K562 (cell line): ENCODE measurements at regions not wholly inside any gene's neighbourhood (a gene's known extent, or its start where the extent isn't known, plus 50 kb on each side); places are given as distances from the start of the nearest gene placed in this dataset.

ENCODE experiments used
- ATAC-seq: fragments of 200-7000 bp; cut with Tn5 transposase; 3 replicates; pipeline ENCODE4 v1.9.1; 2020; ENCODE audit warnings: moderate library complexity
- BruUV-seq: library from RNA; stranded (reverse); fragments of 400-500 nt; replicated peaks from 2 replicates; lab custom pipeline; 2021; lab: Mats Ljungman, UMichigan
- CTCF ChIA-PET: fragments of 300-600 bp; formaldehyde crosslinking; extraction: SDS; loops from one replicate; lab custom pipeline; 2021; ENCODE audit warnings: low intra/inter-chr PET ratio; lab: Yijun Ruan, JAX
- POLR2A ChIA-PET: fragments of 300-600, 350-650 bp; sonication (Branson Sonifier 250); formaldehyde crosslinking; extraction: SDS; loops from one replicate; lab custom pipeline; 2021; ENCODE audit warnings: antibody characterized with exemption, inconsistent platforms; lab: Yijun Ruan, JAX
- DNase-seq, 4 experiments: peaks; one replicate each; pipeline versions ENCODE4 v3.0.0 to v3.0.0-alpha.2; 2011 to 2018; ENCODE audit warnings: low spot score in 3 of 4, mixed read lengths in 3 of 4; ENCODE audit errors: extremely low read depth in 1 of 4
- FAIRE-seq: peaks from 2 replicates; lab custom pipeline; 2011; peaks lifted over from hg19 to GRCh38; lab: Jason Lieb, UNC
- H2AFZ ChIP-seq: 2 replicates; pipeline ENCODE4 v1.6.0; 2011; ENCODE audit warnings: low read depth, low read length, control low read depth, inconsistent platforms
- H3K27ac ChIP-seq: fragments of 200-600 bp; 3 replicates; pipeline ENCODE4 v1.8.0; 2011; ENCODE audit warnings: low read depth, mild to moderate bottlenecking, control low read depth, inconsistent platforms, low read length, moderate library complexity, mixed read lengths; ENCODE audit errors: extremely low read depth
- H3K27me3 ChIP-seq, 2 experiments: fragments of 300-600 bp in 1 of 2; 2 replicates in 1 of 2; 3 replicates in 1 of 2; pipeline versions ENCODE4 v1.6.0 to v1.8.0; 2011; ENCODE audit warnings: inconsistent platforms in 2 of 2, low read length in 2 of 2, mild to moderate bottlenecking in 1 of 2, mixed read lengths in 1 of 2, moderate library complexity in 1 of 2; ENCODE audit not compliant: control insufficient read depth in 2 of 2, insufficient read depth in 2 of 2
- H3K36me3 ChIP-seq: fragments of 300-600 bp; 3 replicates; pipeline ENCODE4 v1.8.0; 2011; ENCODE audit warnings: mild to moderate bottlenecking, low read length, inconsistent platforms; ENCODE audit not compliant: control insufficient read depth, insufficient read depth
- H3K4me1 ChIP-seq, 2 experiments: fragments of 200-600 bp in 1 of 2; replicated peaks in 1 of 2; 2 replicates in 1 of 2; 3 replicates in 1 of 2; pipeline versions ENCODE4 v1.5.1 to v1.8.0; 2011; ENCODE audit warnings: inconsistent platforms in 2 of 2, low read length in 2 of 2, mild to moderate bottlenecking in 1 of 2, mixed read lengths in 1 of 2, moderate library complexity in 1 of 2; ENCODE audit not compliant: control insufficient read depth in 2 of 2, insufficient read depth in 2 of 2
- H3K4me2 ChIP-seq: 2 replicates; pipeline ENCODE4 v1.6.1; 2011; ENCODE audit warnings: low read length, control low read depth, inconsistent platforms, mixed read lengths; ENCODE audit not compliant: insufficient read depth
- H3K4me3 ChIP-seq: fragments of 200-600 bp; sonication (generic), shearing (Covaris generic); 2 replicates; pipeline ENCODE4 v1.5.1; 2016; ENCODE audit warnings: control low read depth, inconsistent platforms
- H3K79me2 ChIP-seq: fragments of 200-600 bp; 3 replicates; pipeline ENCODE4 v1.8.0; 2011; ENCODE audit warnings: low read length, inconsistent platforms; ENCODE audit not compliant: control insufficient read depth, insufficient read depth
- H3K9ac ChIP-seq, 2 experiments: 2 replicates each; pipeline versions ENCODE4 v1.6.0 to v1.6.1; 2011; ENCODE audit warnings: low read depth in 2 of 2, low read length in 2 of 2, control low read depth in 1 of 2, inconsistent platforms in 1 of 2, mild to moderate bottlenecking in 1 of 2, mixed read lengths in 1 of 2; ENCODE audit not compliant: insufficient read depth in 1 of 2
- H3K9me1 ChIP-seq: one replicate; pipeline ENCODE4 v1.6.0; 2011; ENCODE audit warnings: inconsistent platforms, mild to moderate bottlenecking, low read length, moderate library complexity; ENCODE audit not compliant: control insufficient read depth, insufficient read depth
- H3K9me3 ChIP-seq: replicated peaks from 2 replicates; pipeline ENCODE4 v1.5.1; 2011; ENCODE audit warnings: low read depth, low read length, inconsistent platforms; ENCODE audit not compliant: control insufficient read depth, insufficient read depth
- H4K20me1 ChIP-seq: replicated peaks from 2 replicates; pipeline ENCODE4 v1.6.1; 2011; ENCODE audit warnings: low read length, inconsistent platforms, mixed read lengths; ENCODE audit not compliant: control insufficient read depth, insufficient read depth
- ELF4 ChIP-seq: fragments of 450-650 bp; formaldehyde crosslinking; IDR thresholded peaks from 2 replicates; pipeline ENCODE4 v1.4.0; 2022; ENCODE audit warnings: missing genetic modification characterization
- MCM3 ChIP-seq: fragments of 450-650 bp; IDR thresholded peaks from 2 replicates; pipeline ENCODE4 v1.6.1; 2016
- NBN ChIP-seq: fragments of 450-650 bp; IDR thresholded peaks from 2 replicates; pipeline ENCODE4 v1.6.1; 2016; ENCODE audit warnings: low read depth, mild to moderate bottlenecking
- SRF ChIP-seq, 2 experiments: fragments of 250-450, 450-650 bp in 1 of 2; sonication (Bioruptor Pico) in 1 of 2; sonication (generic) in 1 of 2; formaldehyde crosslinking; IDR thresholded peaks; 2 replicates each; pipeline versions ENCODE4 v1.5.0 to v1.5.1; 2020 to 2022; ENCODE audit warnings: mild to moderate bottlenecking in 1 of 2, missing genetic modification reagents in 1 of 2
- ZNF395 ChIP-seq: fragments of 200-800 bp; sonication (Bioruptor generic); IDR thresholded peaks from 2 replicates; pipeline ENCODE4 v1.6.1; 2017; ENCODE audit warnings: missing genetic modification characterization, missing compliant biosample characterization
- ZNF830 ChIP-seq: fragments of 250-450 bp; sonication (Bioruptor Pico); IDR thresholded peaks from 2 replicates; pipeline ENCODE4 v1.5.0; 2021; ENCODE audit warnings: mild to moderate bottlenecking
- WGBS: fragments of 100-300 bp; shearing (Covaris generic); methylation state at CpG from one replicate; pipeline ENCODE4 v1.1.6; 2016; ENCODE audit warnings: low coverage, mixed read lengths; ENCODE audit not compliant: insufficient coverage; ENCODE audit errors: missing lambda C conversion rate; 5-methylcytosine and 5-hydroxymethylcytosine counted together
- in situ Hi-C: fragments of 300-500 bp; cut with MboI; formaldehyde crosslinking; loops from 4 replicates; pipeline ENCODE4 v1.15.0; 2018; ENCODE audit warnings: inconsistent platforms, mixed read lengths
- intact Hi-C: fragments of 100-400 bp; cut with micrococcal nuclease; formaldehyde crosslinking; loops from 2 replicates; pipeline ENCODE4 v1.14.2; 2022
- TF ChIP-seq, protein P1 (sequence below): fragments of 250-450 bp; sonication (Bioruptor Pico); IDR thresholded peaks from 2 replicates; pipeline ENCODE4 v1.4.0; 2020; ENCODE audit warnings: mild to moderate bottlenecking, moderate library complexity, borderline replicate concordance

- TF ChIP-seq ZNF395 (CRISPR knock-in tag), result no peak
- no peak for TF ChIP-seq ZNF830
- no peak for TF ChIP-seq ELF4
- no peak for TF ChIP-seq MCM3
Observed at GRCh38 chr4:177032341-177032740, 239.6 kb upstream of the VEGFC start (continued).

- in situ Hi-C loops (no loop called here), intact Hi-C loops (no loop called here)
- Histone ChIP-seq H3K9ac (no peak overlapping the region), H2AFZ (no peak overlapping the region), H3K4me1 (no peaks in the 10 kb centered on the region), H3K9me1 (no peaks in the 10 kb centered on the region), H3K9me3 (no peaks in the 10 kb centered on the region), H3K4me2 (no peak overlapping the region), H3K4me3 (no peak overlapping the region), H3K36me3 (no peaks in the 10 kb centered on the region), H3K27me3 (no peaks in the 10 kb centered on the region), H3K27ac (no peak overlapping the region), H4K20me1 (no peaks in the 10 kb centered on the region), H3K79me2 (no peaks in the 10 kb centered on the region)
- ATAC-seq (no peak), DNase-seq (no peak), FAIRE-seq (no peak)
- 0% methylated on average over 3 of the region's 3 CpGs for WGBS
- BruUV-seq, result no TSS peak
- ChIA-PET POLR2A (no interaction called here), CTCF (no interaction called here)
- TF ChIP-seq, protein P1, sequence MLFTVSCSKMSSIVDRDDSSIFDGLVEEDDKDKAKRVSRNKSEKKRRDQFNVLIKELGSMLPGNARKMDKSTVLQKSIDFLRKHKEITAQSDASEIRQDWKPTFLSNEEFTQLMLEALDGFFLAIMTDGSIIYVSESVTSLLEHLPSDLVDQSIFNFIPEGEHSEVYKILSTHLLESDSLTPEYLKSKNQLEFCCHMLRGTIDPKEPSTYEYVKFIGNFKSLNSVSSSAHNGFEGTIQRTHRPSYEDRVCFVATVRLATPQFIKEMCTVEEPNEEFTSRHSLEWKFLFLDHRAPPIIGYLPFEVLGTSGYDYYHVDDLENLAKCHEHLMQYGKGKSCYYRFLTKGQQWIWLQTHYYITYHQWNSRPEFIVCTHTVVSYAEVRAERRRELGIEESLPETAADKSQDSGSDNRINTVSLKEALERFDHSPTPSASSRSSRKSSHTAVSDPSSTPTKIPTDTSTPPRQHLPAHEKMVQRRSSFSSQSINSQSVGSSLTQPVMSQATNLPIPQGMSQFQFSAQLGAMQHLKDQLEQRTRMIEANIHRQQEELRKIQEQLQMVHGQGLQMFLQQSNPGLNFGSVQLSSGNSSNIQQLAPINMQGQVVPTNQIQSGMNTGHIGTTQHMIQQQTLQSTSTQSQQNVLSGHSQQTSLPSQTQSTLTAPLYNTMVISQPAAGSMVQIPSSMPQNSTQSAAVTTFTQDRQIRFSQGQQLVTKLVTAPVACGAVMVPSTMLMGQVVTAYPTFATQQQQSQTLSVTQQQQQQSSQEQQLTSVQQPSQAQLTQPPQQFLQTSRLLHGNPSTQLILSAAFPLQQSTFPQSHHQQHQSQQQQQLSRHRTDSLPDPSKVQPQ (CRISPR knock-in tag), result no peak
- no peak for TF ChIP-seq NBN
- TF ChIP-seq SRF (CRISPR knock-in tag; IDR thresholded peaks at IDR 0.05), result no peak
Observed at GRCh38 chr4:177033135-177033534, 240.4 kb upstream of the VEGFC start.
